Muscle of leg (tissue), 3 donors: ENCODE measurements at regions not wholly inside any gene's neighbourhood (a gene's known extent, or its start where the extent isn't known, plus 50 kb on each side); places are given as distances from the start of the nearest gene placed in this dataset.

Source experiments
- DNase-seq: peaks from one replicate; pipeline ENCODE4 v3.0.0; 2013
- H3K27ac ChIP-seq: one replicate; pipeline ENCODE4 v1.5.1; 2013; ENCODE audit warnings: mild to moderate bottlenecking, low read length, control low read depth
- H3K27me3 ChIP-seq: one replicate; pipeline ENCODE4 v1.6.1; 2013; ENCODE audit warnings: low read length; ENCODE audit not compliant: control insufficient read depth, insufficient read depth
- H3K36me3 ChIP-seq: one replicate; pipeline ENCODE4 v1.6.1; 2013; ENCODE audit warnings: low read length; ENCODE audit not compliant: control insufficient read depth, insufficient read depth
- H3K4me1 ChIP-seq: one replicate; pipeline ENCODE4 v1.6.1; 2013; ENCODE audit warnings: low read length; ENCODE audit not compliant: control insufficient read depth, insufficient read depth
- H3K4me3 ChIP-seq: one replicate; pipeline ENCODE4 v1.5.1; 2013; ENCODE audit warnings: low read length, control low read depth
- H3K9me3 ChIP-seq: replicated peaks from 2 replicates; pipeline ENCODE4 v1.6.1; 2013; ENCODE audit warnings: low read depth, low read length; ENCODE audit not compliant: control insufficient read depth
- WGBS: methylation state at CpG from one replicate; pipeline ENCODE4 v1.1.5; 2013; ENCODE audit warnings: missing lambda C conversion rate; ENCODE audit not compliant: insufficient coverage; 5-methylcytosine and 5-hydroxymethylcytosine counted together

DNA sequence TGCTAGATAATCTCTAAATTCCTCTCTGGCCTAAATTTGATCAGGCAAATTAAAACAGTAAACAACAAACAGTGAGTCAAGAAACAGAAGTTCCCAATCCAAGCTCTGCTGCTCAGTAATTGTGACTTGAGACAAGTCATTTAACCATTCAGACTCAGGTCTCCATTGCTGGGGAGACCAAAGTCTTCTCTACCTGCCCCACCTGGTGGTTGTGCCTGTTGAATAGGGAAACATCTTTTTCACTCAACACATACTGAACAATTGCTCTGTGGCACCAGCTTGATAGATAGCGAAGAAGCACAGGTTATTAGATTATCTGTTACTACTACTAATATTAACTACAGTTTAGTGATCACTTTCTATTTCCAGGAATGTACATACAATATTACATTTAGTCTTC, 112.1 kb upstream of the EOLA2 start:
- WGBS: no CpG with 5 or more reads among the region's 1 CpG
- DNase-seq: no peak
- no peaks in the 10 kb centered on the region for H3K36me3 ChIP-seq
- H3K4me1 ChIP-seq: no peaks in the 10 kb centered on the region
- H3K27me3 ChIP-seq: peaks cover 6% of the 10 kb centered on the region
- no peak overlapping the region for H3K4me3 ChIP-seq
- no peaks in the 10 kb centered on the region for H3K9me3 ChIP-seq
- H3K27ac ChIP-seq: no peak overlapping the region

GRCh38 chrX:150051096-150051495, 112.8 kb upstream of the EOLA2 start:
- Histone ChIP-seq H3K36me3 (no peaks in the 10 kb centered on the region), H3K9me3 (no peaks in the 10 kb centered on the region), H3K27me3 (peaks cover 6% of the 10 kb centered on the region), H3K4me3 (no peak overlapping the region), H3K27ac (no peak overlapping the region), H3K4me1 (no peaks in the 10 kb centered on the region)
- 33% methylated on average over 1 of the region's 2 CpGs for WGBS
- DNase-seq: no peak

- WGBS: 88% methylated on average over 1 of the region's 1 CpG
- no peak overlapping the region for H3K4me3 ChIP-seq
- no peak overlapping the region for H3K27ac ChIP-seq
- H3K27me3 ChIP-seq: peaks cover 6% of the 10 kb centered on the region
- no peaks in the 10 kb centered on the region for H3K36me3 ChIP-seq
- no peaks in the 10 kb centered on the region for H3K4me1 ChIP-seq
- H3K9me3 ChIP-seq: no peaks in the 10 kb centered on the region
- no peak for DNase-seq
These were observed 113.9 kb upstream of the EOLA2 start for GRCh38 chrX:150052226-150052625.

GRCh38 chrX:150058728-150059127, 120.4 kb upstream of the EOLA2 start:
- Histone ChIP-seq H3K36me3 (no peaks in the 10 kb centered on the region), H3K27me3 (peaks cover 6% of the 10 kb centered on the region), H3K9me3 (no peaks in the 10 kb centered on the region), H3K4me1 (peaks cover 9% of the 10 kb centered on the region), H3K4me3 (no peak overlapping the region), H3K27ac (no peak overlapping the region)
- DNase-seq: no peak
- WGBS: no CpG with 5 or more reads among the region's 1 CpG

DNA sequence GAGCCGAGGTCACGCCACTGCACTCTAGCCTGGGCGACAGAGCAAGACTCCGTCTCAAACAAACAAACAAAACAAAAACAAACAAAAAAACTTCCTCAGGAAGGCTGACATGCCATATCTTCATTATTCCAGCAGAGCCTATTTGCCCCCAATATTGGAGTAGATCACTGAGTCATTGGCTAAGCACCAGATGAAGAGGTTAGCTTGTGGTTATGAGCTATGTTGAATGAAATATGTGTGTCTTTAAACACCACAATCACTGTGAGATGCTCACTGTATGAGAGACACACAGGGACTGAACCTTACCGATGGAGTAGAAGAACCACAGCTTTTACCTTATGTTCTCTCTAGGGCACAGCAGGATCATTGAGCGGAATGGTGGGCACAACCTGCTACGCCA, 122.1 kb upstream of the EOLA2 start:
- peaks cover 10% of the 10 kb centered on the region for H3K4me1 ChIP-seq
- no peak overlapping the region for H3K4me3 ChIP-seq
- no peaks in the 10 kb centered on the region for H3K27me3 ChIP-seq
- H3K36me3 ChIP-seq: no peaks in the 10 kb centered on the region
- H3K9me3 ChIP-seq: no peaks in the 10 kb centered on the region
- H3K27ac ChIP-seq: no peak overlapping the region
- DNase-seq: no peak
- WGBS: 90% methylated on average over 3 of the region's 7 CpGs

GRCh38 chrX:150062292-150063137, 124.2 kb upstream of the EOLA2 start:
- Histone ChIP-seq H3K27ac (peak overlapping the region; percentile 26), H3K4me3 (no peak overlapping the region), H3K27me3 (no peaks in the 10 kb centered on the region), H3K4me1 (peaks cover 10% of the 10 kb centered on the region), H3K36me3 (no peaks in the 10 kb centered on the region), H3K9me3 (no peaks in the 10 kb centered on the region)
- peak; percentile 72 for DNase-seq
- 48% methylated on average over 3 of the region's 8 CpGs for WGBS

DNA sequence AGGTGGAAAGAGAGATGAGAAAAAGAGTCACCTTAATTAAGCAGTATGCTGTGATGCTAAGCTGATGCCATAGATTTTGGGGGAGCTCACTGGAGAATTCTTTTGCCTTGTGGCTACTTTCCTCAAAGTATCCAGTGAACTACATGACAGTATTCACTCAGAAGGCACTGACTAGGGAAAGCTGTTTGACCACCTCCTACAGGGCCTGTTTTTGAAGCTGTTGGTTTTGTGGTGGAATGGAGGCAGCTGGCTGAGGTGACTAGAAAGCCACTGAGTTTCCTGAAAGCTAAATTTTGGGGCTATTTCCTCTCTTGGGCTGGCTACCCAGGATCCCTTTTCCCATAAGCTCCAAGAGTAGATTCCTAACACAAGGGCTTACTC, 124.8 kb upstream of the EOLA2 start:
- Histone ChIP-seq H3K36me3 (no peaks in the 10 kb centered on the region), H3K27ac (peak overlapping the region; percentile 47), H3K4me1 (peaks cover 10% of the 10 kb centered on the region)

DNA sequence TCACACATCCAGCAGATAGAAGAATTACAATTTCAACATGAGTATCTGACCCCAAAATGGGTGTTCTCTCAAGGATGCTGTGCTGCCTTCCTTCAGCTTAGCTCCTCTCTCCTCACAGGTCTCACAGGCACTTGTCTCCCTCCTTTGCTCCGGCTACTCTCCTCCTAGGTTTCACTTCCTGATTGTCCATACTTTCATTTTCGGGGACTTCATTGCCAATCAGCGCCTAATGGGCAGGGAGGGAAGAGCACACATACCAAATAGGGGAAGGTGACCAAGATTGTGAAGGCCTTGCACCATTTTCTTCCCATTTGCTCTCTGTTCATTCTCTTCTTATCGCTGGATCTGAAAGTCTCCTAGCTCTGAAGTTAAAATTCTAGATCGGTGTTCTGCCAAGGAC, 125.4 kb upstream of the EOLA2 start:
- no CpG with 5 or more reads among the region's 5 CpGs for WGBS
- DNase-seq: no peak
- no peaks in the 10 kb centered on the region for H3K9me3 ChIP-seq
- H3K27me3 ChIP-seq: no peaks in the 10 kb centered on the region
- no peak overlapping the region for H3K4me3 ChIP-seq
- H3K27ac ChIP-seq: no peak overlapping the region
- H3K36me3 ChIP-seq: no peaks in the 10 kb centered on the region
- peaks cover 10% of the 10 kb centered on the region for H3K4me1 ChIP-seq

More for the DNA sequence above, 124.8 kb upstream of the EOLA2 start:
- Histone ChIP-seq H3K4me3 (no peak overlapping the region), H3K27me3 (no peaks in the 10 kb centered on the region), H3K9me3 (no peaks in the 10 kb centered on the region)
- no peak for DNase-seq

DNA sequence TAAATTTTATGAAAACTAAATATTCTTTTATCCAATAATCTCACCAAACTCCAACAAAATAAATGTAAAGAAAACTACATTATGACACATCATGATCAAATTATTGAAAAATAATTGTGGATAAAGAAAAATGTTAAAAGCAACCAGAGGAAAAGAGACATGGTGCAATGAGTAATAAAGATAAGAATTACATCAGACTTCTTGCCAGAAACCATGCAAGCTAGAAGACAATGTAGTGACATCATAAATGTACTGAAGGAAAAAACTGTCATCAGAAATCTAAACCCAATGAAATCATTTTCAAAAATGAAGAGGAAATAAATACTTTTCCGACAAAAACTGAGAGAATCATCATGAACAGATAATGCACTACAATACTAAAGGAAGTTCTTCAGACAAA, 135.9 kb upstream of the EOLA2 start:
- H3K9me3 ChIP-seq: no peaks in the 10 kb centered on the region
- no peak for DNase-seq
- WGBS: no CpG with 5 or more reads among the region's 1 CpG

DNA sequence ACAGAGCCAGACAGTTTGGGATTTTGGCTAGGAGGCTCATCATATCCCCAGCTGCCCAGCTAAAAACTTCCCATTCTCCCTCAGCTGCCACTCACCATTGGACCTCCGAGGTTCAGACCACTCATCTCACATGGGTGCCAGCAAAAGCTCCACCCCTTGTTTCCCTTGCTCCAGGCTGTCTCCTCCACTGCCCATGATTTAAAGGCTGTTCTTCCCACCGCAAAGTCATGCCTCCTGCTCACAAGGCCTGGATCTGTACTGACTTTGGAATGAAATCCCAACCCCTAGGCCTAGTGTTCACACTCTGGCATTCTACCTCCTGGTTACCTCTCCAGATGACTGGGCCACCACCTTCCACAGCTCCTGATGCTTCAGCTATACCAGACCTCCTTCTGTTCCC, 142.2 kb upstream of the EOLA2 start:
- Histone ChIP-seq H3K4me1 (peaks cover 25% of the 10 kb centered on the region), H3K27me3 (peaks cover 5% of the 10 kb centered on the region), H3K9me3 (no peaks in the 10 kb centered on the region), H3K27ac (peak overlapping the region; percentile 35), H3K36me3 (no peaks in the 10 kb centered on the region), H3K4me3 (no peak overlapping the region)
- 47% methylated on average over 2 of the region's 2 CpGs for WGBS
- DNase-seq: peak; percentile 23

More for the DNA sequence above, 135.9 kb upstream of the EOLA2 start:
- Histone ChIP-seq H3K4me3 (no peak overlapping the region), H3K36me3 (no peaks in the 10 kb centered on the region), H3K27me3 (no peaks in the 10 kb centered on the region), H3K27ac (no peak overlapping the region), H3K4me1 (no peaks in the 10 kb centered on the region)

GRCh38 chrX:150081076-150081475, 142.8 kb upstream of the EOLA2 start:
- H3K9me3 ChIP-seq: no peaks in the 10 kb centered on the region
- H3K4me1 ChIP-seq: peaks cover 27% of the 10 kb centered on the region
- DNase-seq: peak; percentile 78
- H3K27ac ChIP-seq: peak overlapping the region; percentile 35
- 89% methylated on average over 1 of the region's 3 CpGs for WGBS
- H3K27me3 ChIP-seq: peaks cover 5% of the 10 kb centered on the region
- H3K36me3 ChIP-seq: no peaks in the 10 kb centered on the region
- no peak overlapping the region for H3K4me3 ChIP-seq
